IMR-90 (cell line): ENCODE measurements at regions not wholly inside any gene's neighbourhood (a gene's known extent, or its start where the extent isn't known, plus 50 kb on each side); places are given as distances from the start of the nearest gene placed in this dataset.

Source experiments
- CEBPB ChIP-seq: IDR thresholded peaks from 2 replicates; pipeline ENCODE4 v1.6.1; 2012; ENCODE audit warnings: low read depth, low read length, improper control_type of control experiment
- TF ChIP-seq, protein P1 (sequence below): conservative IDR thresholded peaks from 2 replicates; pipeline ENCODE4 v1.5.1; 2012; ENCODE audit warnings: mild to moderate bottlenecking, low read depth, low read length, improper control_type of control experiment

- TF ChIP-seq, protein P1, sequence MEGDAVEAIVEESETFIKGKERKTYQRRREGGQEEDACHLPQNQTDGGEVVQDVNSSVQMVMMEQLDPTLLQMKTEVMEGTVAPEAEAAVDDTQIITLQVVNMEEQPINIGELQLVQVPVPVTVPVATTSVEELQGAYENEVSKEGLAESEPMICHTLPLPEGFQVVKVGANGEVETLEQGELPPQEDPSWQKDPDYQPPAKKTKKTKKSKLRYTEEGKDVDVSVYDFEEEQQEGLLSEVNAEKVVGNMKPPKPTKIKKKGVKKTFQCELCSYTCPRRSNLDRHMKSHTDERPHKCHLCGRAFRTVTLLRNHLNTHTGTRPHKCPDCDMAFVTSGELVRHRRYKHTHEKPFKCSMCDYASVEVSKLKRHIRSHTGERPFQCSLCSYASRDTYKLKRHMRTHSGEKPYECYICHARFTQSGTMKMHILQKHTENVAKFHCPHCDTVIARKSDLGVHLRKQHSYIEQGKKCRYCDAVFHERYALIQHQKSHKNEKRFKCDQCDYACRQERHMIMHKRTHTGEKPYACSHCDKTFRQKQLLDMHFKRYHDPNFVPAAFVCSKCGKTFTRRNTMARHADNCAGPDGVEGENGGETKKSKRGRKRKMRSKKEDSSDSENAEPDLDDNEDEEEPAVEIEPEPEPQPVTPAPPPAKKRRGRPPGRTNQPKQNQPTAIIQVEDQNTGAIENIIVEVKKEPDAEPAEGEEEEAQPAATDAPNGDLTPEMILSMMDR = no peak
- no peak for TF ChIP-seq CEBPB
These were observed 275.9 kb downstream of the RPS29 start for GRCh38 chr14:49310298-49310697.
